B cell (primary cell): ENCODE measurements at regions not wholly inside any gene's neighbourhood (a gene's known extent, or its start where the extent isn't known, plus 50 kb on each side); places are given as distances from the start of the nearest gene placed in this dataset.

Experiments used
- ATAC-seq: fragments of 200-7000 bp; cut with Tn5 transposase; one replicate; pipeline ENCODE4 v1.10.0; 2021; ENCODE audit warnings: low read depth, mild to moderate bottlenecking, moderate number of reproducible peaks, moderate library complexity
- CTCF ChIA-PET: fragments of 350-600 bp; sonication (Branson Sonifier 250); formaldehyde crosslinking; loops from one replicate; lab custom pipeline; 2021; ENCODE audit warnings: antibody characterized with exemption, inconsistent platforms; lab: Charles Lee
- POLR2A ChIA-PET: fragments of 350-600 bp; sonication (Branson Sonifier 250); formaldehyde crosslinking; loops from one replicate; lab custom pipeline; 2021; ENCODE audit warnings: antibody characterized with exemption; lab: Charles Lee
- DNase-seq: peaks from one replicate; pipeline ENCODE4 v3.0.0; 2013
- H2AFZ ChIP-seq: 2 replicates; pipeline ENCODE4 v1.6.1; 2012; ENCODE audit warnings: mild to moderate bottlenecking, low read depth, low read length; ENCODE audit not compliant: insufficient read depth, poor library complexity, severe bottlenecking
- H3K27ac ChIP-seq, 2 donors: 1 replicate in 1 of 2; 2 replicates in 1 of 2; pipeline ENCODE4 v1.5.1; 2012 to 2013; ENCODE audit warnings: low read length in 2 of 2, mild to moderate bottlenecking in 2 of 2, moderate library complexity in 1 of 2
- H3K27me3 ChIP-seq, 4 experiments: fragments of 200-600 bp in 1 of 4; sonication (generic) in 1 of 4; replicated peaks in 1 of 4; 1 replicate in 2 of 4; 2 replicates in 2 of 4; pipeline versions ENCODE4 v1.6.1 to v1.7.0; 2013 to 2016; ENCODE audit warnings: low read length in 3 of 4, mild to moderate bottlenecking in 2 of 4, mixed read lengths in 1 of 4, moderate library complexity in 1 of 4; ENCODE audit not compliant: insufficient read depth in 4 of 4, control insufficient read depth in 3 of 4; ENCODE audit errors: control extremely low read depth in 1 of 4
- H3K36me3 ChIP-seq, 2 experiments: replicated peaks in 1 of 2; 1 replicate in 1 of 2; 2 replicates in 1 of 2; pipeline versions ENCODE4 v1.6.1 to v1.7.1; 2013; ENCODE audit warnings: low read length in 1 of 2; ENCODE audit not compliant: insufficient read depth in 2 of 2, control insufficient read depth in 1 of 2; ENCODE audit errors: control extremely low read depth in 1 of 2, extremely low read depth in 1 of 2
- H3K4me1 ChIP-seq, 2 donors: fragments of 200-600 bp in 1 of 2; sonication (generic) in 1 of 2; 1 replicate in 1 of 2; 2 replicates in 1 of 2; pipeline versions ENCODE4 v1.5.1 to v1.6.1; 2013 to 2017; ENCODE audit warnings: low read length in 2 of 2; ENCODE audit not compliant: control insufficient read depth in 2 of 2, insufficient read depth in 2 of 2
- H3K4me2 ChIP-seq: replicated peaks from 2 replicates; pipeline ENCODE3; 2012; ENCODE audit warnings: mild to moderate bottlenecking, low read depth, low read length; ENCODE audit not compliant: poor library complexity, severe bottlenecking
- H3K4me3 ChIP-seq, 5 experiments: fragments of 200-600 bp in 1 of 5; sonication (generic) in 1 of 5; 1 replicate in 3 of 5; 2 replicates in 2 of 5; pipeline versions ENCODE4 v1.5.1 to v1.7.0; 2011 to 2016; ENCODE audit warnings: low read length in 4 of 5, mild to moderate bottlenecking in 4 of 5, low read depth in 2 of 5, control low read depth in 1 of 5, moderate library complexity in 1 of 5; ENCODE audit not compliant: insufficient read depth in 1 of 5; ENCODE audit errors: control extremely low read depth in 1 of 5, extremely low read depth in 1 of 5
- H3K79me2 ChIP-seq: fragments of 200-600 bp; sonication (generic); one replicate; pipeline ENCODE4 v1.6.0; 2016; ENCODE audit warnings: low read length; ENCODE audit not compliant: control insufficient read depth, insufficient read depth
- H3K9ac ChIP-seq: fragments of 200-600 bp; sonication (generic); 2 replicates; pipeline ENCODE4 v1.6.1; 2017; ENCODE audit warnings: mild to moderate bottlenecking, low read length, moderate library complexity
- H3K9me3 ChIP-seq, 3 donors: one replicate each; pipeline versions ENCODE4 v1.6.1 to v1.7.1; 2013; ENCODE audit warnings: low read length in 2 of 3; ENCODE audit not compliant: control insufficient read depth in 2 of 3, insufficient read depth in 1 of 3; ENCODE audit errors: control extremely low read depth in 1 of 3
- H4K20me1 ChIP-seq: 2 replicates; pipeline ENCODE4 v1.6.0; 2012; ENCODE audit warnings: mild to moderate bottlenecking, low read length; ENCODE audit not compliant: insufficient read depth, control insufficient read depth, poor library complexity, severe bottlenecking
- H3K27ac Mint-ChIP-seq: one replicate; pipeline ENCODE4 v1.8.0; 2021; ENCODE audit warnings: mixed read lengths
- H3K27me3 Mint-ChIP-seq: one replicate; pipeline ENCODE4 v1.8.0; 2021; ENCODE audit warnings: mixed read lengths
- H3K4me1 Mint-ChIP-seq: one replicate; pipeline ENCODE4 v1.8.0; 2021; ENCODE audit warnings: mixed read lengths
- H3K4me3 Mint-ChIP-seq: one replicate; pipeline ENCODE4 v1.8.0; 2021; ENCODE audit warnings: mixed read lengths
- H3K9me3 Mint-ChIP-seq: one replicate; pipeline ENCODE4 v1.8.0; 2022; ENCODE audit warnings: mixed read lengths; ENCODE audit not compliant: insufficient read depth
- CTCF ChIP-seq: fragments of 200-600 bp; IDR thresholded peaks from one replicate; pipeline ENCODE4 v1.8.0; 2022; ENCODE audit warnings: antibody characterized with exemption, mild to moderate bottlenecking
- EZH2 ChIP-seq: IDR thresholded peaks from 2 replicates; pipeline ENCODE4 v1.6.1; 2012; ENCODE audit warnings: borderline replicate concordance, low read depth, mild to moderate bottlenecking, moderate library complexity, low read length; ENCODE audit not compliant: insufficient read depth, poor library complexity, severe bottlenecking
- WGBS: methylation state at CpG from one replicate; pipeline ENCODE4 v1.1.5; 2013; ENCODE audit warnings: missing lambda C conversion rate; ENCODE audit not compliant: insufficient coverage; 5-methylcytosine and 5-hydroxymethylcytosine counted together
- intact Hi-C: fragments of 100-400 bp; cut with micrococcal nuclease; formaldehyde crosslinking; loops from one replicate; pipeline ENCODE4 v1.10.0; 2022

DNA sequence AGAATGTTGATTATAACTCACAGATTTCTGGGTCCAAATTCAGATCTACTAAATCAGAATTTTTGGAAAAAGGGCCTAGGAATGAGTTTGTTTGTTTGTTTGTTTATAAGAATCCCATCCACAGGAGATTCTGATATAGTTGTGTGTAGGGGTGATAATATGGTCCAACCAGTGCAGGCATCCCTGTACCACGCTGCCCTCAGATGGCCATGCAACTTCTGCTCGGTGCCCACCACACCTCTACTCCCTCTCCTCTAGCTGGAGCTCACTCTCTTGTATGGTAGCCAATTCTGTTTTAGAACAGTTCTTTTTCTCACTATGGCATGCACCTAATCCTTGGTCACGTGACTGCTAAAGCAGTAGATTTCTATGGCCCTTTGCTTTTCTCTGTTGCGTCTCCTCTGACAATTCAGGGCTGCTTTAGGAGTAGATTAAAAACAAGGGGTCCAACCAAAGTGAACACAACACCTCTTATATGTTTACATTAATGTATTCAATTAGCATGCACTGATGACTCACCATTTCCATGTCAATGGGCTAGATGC, 103.3 kb upstream of the KCNA4 start:
- WGBS = 83% methylated on average over 1 of the region's 4 CpGs

GRCh38 chr11:30125456-30125855, 105.4 kb upstream of the FSHB start:
- ChIA-PET CTCF (interaction anchor here (1.3 kb wide), 1 partner anchor 17 kb away, joined by 6 read pairs; no protein-coding TSS in a partner anchor), POLR2A (no interaction called here)
- Mint-ChIP-seq H3K27me3 (peaks cover 10% of the 10 kb centered on the region), H3K27ac (no peak overlapping the region), H3K4me3 (no peak overlapping the region), H3K4me1 (no peaks in the 10 kb centered on the region), H3K9me3 (no peaks in the 10 kb centered on the region)
- Histone ChIP-seq H3K9me3 (no peaks in the 10 kb centered on the region), H3K4me1 (no peaks in the 10 kb centered on the region), H3K27me3 (no peaks in the 10 kb centered on the region), H3K27ac (no peak overlapping the region), H3K9ac (no peak overlapping the region), H4K20me1 (no peaks in the 10 kb centered on the region), H3K79me2 (no peaks in the 10 kb centered on the region), H3K4me3 (no peak overlapping the region), H2AFZ (no peak overlapping the region), H3K4me2 (no peak overlapping the region), H3K36me3 (no peaks in the 10 kb centered on the region)
- 83% methylated on average over 1 of the region's 2 CpGs for WGBS
- ATAC-seq (no peak), DNase-seq (no peak)
- intact Hi-C loops = no loop called here
- TF ChIP-seq EZH2 (no peak), CTCF (no peak)

More for the DNA sequence above, 103.3 kb upstream of the KCNA4 start:
- H3K79me2 ChIP-seq = no peaks in the 10 kb centered on the region
- no peaks in the 10 kb centered on the region for H3K4me1 ChIP-seq
- no peaks in the 10 kb centered on the region for H3K4me1 Mint-ChIP-seq
- H3K4me3 ChIP-seq = no peak overlapping the region
- H3K27ac ChIP-seq = no peak overlapping the region
- H3K9me3 ChIP-seq = no peaks in the 10 kb centered on the region
- ATAC-seq (no peak), DNase-seq (no peak)
- H3K9ac ChIP-seq = no peak overlapping the region
- no peak overlapping the region for H3K4me2 ChIP-seq
- H4K20me1 ChIP-seq = no peaks in the 10 kb centered on the region
- no peaks in the 10 kb centered on the region for H3K9me3 Mint-ChIP-seq
- no peak overlapping the region for H3K4me3 Mint-ChIP-seq
- H3K27me3 Mint-ChIP-seq = peaks cover 16% of the 10 kb centered on the region
- intact Hi-C loops = no loop called here
- TF ChIP-seq EZH2 (no peak), CTCF (no peak)
- no peaks in the 10 kb centered on the region for H3K36me3 ChIP-seq
- no peak overlapping the region for H2AFZ ChIP-seq
- POLR2A ChIA-PET = no interaction called here
- no peaks in the 10 kb centered on the region for H3K27me3 ChIP-seq
- no peak overlapping the region for H3K27ac Mint-ChIP-seq
- CTCF ChIA-PET = no interaction called here
